Panc1 (cell line): ENCODE measurements at regions not wholly inside any gene's neighbourhood (a gene's known extent, or its start where the extent isn't known, plus 50 kb on each side); places are given as distances from the start of the nearest gene placed in this dataset.

ENCODE experiments used
- POLR2AphosphoS5 ChIP-seq: IDR thresholded peaks from 2 replicates; pipeline ENCODE4 v1.6.1; 2012; ENCODE audit warnings: mild to moderate bottlenecking, low read depth, low read length, moderate library complexity
- TF ChIP-seq, protein P1 (sequence below): fragments of 450-650 bp; IDR thresholded peaks from 2 replicates; pipeline ENCODE4 v1.5.1; 2017; ENCODE audit warnings: mild to moderate bottlenecking

DNA sequence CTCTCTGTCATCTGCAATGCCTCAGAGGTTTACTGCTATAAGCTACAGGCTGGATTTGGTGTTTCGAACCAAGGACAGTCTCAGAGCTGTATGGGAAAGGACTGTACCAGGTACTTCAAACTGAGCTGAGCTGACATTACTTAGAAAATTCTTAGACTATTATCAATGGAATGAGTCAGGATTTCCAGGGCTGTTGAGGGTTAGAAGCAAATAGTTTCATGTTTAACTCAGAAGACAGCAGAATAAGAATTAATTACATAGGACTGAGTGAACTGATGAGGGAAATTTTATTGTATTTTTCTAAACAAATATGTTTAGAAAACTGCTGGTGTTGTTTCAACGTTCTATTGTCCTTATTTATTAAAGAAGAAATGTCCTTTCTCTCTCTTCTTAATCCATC, 74.3 kb upstream of the CAPZB start:
- TF ChIP-seq, protein P1, sequence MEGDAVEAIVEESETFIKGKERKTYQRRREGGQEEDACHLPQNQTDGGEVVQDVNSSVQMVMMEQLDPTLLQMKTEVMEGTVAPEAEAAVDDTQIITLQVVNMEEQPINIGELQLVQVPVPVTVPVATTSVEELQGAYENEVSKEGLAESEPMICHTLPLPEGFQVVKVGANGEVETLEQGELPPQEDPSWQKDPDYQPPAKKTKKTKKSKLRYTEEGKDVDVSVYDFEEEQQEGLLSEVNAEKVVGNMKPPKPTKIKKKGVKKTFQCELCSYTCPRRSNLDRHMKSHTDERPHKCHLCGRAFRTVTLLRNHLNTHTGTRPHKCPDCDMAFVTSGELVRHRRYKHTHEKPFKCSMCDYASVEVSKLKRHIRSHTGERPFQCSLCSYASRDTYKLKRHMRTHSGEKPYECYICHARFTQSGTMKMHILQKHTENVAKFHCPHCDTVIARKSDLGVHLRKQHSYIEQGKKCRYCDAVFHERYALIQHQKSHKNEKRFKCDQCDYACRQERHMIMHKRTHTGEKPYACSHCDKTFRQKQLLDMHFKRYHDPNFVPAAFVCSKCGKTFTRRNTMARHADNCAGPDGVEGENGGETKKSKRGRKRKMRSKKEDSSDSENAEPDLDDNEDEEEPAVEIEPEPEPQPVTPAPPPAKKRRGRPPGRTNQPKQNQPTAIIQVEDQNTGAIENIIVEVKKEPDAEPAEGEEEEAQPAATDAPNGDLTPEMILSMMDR = no peak
- no peak for TF ChIP-seq POLR2AphosphoS5
